ENCODE measurements at regions not wholly inside any gene's neighbourhood (a gene's known extent, or its start where the extent isn't known, plus 50 kb on each side); places are given as distances from the start of the nearest gene placed in this dataset.
"Not testable (repeated sequence)": the region's sequence is repeated elsewhere in the genome, so short reads cannot be mapped to it uniquely, and the experiment has no call there.

GRCh38 chr2:87650837-87651236, 97.0 kb upstream of the PLGLB2 start:
- not testable (repeated sequence) for TF ChIP-seq CTCF (IDR thresholded peaks at IDR 0.05; ENCODE audit: low read length); EZH2 (optimal IDR thresholded peaks at IDR 0.05; ENCODE audit: low read depth, low read length); EZH2phosphoT487 (IDR thresholded peaks at IDR 0.05; ENCODE audit: low read length)

All from MM.1S (cell line).